ENCODE measurements at regions not wholly inside any gene's neighbourhood (a gene's known extent, or its start where the extent isn't known, plus 50 kb on each side); places are given as distances from the start of the nearest gene placed in this dataset.
"Not testable (repeated sequence)": the region's sequence is repeated elsewhere in the genome, so short reads cannot be mapped to it uniquely, and the experiment has no call there.

DNA sequence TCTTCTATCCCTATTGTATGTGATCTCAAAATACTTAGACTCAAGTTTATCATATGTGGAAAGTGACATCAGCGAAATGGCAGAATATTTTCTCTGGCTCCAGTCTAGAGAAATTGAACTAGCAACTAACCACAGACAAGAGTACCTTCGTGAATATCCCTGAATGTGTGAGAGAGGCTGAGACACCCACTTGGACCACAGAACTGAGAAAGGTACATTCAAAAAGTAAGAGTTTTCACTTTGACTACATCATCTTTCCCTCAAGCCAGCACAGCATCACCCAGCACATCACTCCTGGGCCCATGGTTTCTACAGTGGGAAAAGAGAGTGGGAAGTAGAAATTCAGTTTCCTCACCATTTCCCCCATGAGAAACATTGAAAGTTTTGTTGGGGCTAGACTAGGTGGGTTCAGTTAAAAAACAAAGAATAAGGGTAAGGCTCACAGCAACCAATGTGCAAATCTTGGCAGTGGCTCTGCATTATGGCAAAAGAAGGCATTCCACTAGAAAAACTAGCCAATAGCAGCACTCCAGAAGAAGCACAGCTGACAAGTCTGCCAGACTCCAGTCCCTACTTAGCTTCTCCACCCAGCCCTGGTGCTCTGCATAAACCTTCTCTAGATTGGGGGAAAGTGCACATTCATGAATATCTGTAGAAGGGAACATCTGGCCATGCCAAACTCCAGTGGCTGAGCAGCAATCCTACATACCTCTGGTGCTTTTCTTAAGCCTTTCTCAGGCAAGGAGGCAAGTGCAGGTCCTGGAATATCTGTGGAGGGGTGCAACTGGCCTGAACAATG lies 225.6 kb upstream of the VLDLR start:
- no peak for DNase-seq (ENCODE audit: low read depth)

DNA sequence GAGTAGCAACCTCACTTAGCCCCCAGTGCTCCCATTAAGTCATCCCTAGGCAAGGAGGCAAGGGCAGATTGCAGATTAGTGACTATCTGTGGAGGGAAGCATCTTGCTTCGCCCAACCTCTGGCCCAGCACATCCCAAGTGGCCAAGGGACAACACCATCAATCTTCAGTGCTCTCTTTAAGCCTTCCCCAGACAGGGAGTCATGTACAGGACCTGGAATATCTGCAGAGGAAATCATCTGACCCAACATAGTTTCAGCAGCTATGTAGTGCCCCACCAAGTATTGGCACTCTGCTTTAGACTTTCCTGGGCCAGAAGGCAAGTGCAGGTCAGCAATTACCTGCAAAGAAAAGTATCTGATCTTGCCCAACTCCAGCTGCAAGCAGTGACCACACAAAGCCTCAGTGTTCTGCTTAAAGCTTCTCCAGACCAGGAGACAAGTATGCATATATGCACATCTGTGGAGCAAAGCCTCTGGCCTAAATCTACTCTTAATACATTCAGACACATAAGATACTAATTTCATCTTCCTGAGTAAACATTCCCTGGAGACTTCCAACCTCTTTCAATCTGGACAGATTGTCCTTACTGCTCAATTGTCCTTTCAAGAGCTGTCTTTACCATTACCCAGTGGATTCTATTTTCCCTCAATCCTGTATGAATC lies 224.8 kb upstream of the VLDLR start:
- DNase-seq (ENCODE audit: low read depth): no peak

DNA sequence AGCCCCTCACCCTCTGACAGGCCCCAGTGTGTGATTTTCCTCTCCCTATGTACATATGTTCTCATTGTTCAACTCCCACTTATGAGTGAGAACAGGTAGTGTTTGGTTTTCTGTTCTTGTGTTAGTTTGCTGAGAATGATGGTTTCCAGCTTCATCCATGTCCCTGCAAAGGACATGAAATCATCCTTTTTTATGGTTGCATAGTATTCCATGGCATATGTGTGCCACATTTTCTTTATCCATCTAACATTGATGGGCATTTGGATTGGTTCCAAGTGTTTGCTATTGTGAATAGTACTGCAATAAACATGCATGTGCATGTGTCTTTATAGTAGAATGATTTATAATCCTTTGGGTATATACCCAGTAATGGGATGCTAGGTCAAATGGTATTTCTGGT lies 223.7 kb upstream of the VLDLR start:
- DNase-seq (ENCODE audit: low read depth): not testable (repeated sequence)

DNA sequence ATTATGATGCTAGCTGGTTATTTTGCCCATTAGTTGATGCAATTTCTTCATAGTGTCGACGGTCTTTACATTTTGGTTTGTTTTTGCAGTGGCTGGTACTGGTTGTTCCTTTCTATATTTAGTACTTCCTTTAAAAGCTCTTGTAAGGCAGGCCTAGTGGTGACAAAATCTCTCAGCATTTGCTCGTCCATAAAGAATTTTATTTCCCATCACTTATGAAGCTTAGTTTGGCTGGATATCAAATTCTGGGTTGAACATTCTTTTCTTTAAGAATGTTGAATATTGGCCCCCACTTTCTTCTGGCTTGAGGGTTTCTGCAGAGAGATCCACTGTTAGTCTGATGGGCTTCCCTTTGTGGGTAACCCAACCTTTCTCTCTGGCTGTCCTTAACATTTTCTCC lies 219.8 kb upstream of the VLDLR start:
- DNase-seq (ENCODE audit: low read depth): not testable (repeated sequence)

DNA sequence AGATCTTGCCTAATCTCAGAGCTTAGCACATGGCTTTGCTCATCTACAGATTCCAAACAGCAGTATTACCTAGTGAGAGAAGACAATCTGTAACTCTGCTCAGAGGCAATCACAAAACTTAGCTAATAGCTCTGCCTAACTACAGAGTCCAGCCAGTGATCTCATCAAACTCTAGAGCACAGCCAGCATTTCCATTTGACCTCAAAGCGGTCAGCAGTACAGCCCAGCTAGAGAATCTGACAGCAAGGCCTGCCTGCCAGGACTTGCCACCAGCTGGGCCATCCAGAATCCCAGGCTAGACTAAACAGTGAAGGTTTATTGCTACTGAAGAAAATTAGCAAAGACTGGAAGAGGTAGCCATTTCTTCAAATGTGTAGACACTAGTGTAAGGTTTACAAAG lies 217.9 kb upstream of the VLDLR start:
- no peak for DNase-seq (ENCODE audit: low read depth)

DNA sequence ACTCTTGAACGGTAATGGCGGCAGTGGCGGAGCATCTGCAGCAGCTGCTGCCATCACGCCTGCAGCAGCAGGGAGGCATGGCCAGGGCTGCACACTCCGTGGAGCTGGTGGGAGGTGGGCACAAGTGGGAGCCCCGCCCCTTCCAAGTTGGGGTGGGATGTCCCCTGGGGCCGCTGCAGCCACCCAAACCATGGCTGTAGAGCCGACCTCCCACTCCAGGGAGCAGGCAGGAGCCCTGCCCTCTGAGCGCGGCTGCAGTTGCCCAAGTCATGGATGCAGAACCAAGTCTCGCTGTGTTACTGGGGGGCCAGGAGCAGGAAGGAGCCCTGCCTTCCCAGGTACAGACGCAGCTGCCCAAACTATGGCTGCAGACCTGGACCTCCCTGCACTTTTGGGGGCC lies 215.3 kb upstream of the VLDLR start:
- DNase-seq (ENCODE audit: low read depth): no peak

DNA sequence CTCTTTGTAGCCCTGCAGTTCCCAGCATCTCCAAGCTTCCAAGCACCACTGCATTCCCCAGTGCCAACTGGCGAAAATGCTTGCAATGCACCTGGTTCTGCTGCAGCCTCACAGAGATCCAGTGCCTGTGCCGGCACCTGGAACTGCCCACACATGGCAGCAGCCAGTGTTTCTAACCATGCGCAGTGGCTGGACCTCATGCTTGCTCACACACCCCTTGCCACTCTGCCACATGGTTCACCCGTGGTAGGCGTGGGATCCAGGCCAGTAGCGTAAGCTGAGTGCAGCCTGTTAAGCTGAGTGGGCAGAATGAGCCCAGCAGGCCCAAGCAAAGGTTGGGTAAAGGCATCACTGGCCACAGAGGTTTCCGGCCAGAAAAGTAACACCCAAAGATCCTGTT lies 214.1 kb upstream of the VLDLR start:
- no peak for DNase-seq (ENCODE audit: low read depth)

DNA sequence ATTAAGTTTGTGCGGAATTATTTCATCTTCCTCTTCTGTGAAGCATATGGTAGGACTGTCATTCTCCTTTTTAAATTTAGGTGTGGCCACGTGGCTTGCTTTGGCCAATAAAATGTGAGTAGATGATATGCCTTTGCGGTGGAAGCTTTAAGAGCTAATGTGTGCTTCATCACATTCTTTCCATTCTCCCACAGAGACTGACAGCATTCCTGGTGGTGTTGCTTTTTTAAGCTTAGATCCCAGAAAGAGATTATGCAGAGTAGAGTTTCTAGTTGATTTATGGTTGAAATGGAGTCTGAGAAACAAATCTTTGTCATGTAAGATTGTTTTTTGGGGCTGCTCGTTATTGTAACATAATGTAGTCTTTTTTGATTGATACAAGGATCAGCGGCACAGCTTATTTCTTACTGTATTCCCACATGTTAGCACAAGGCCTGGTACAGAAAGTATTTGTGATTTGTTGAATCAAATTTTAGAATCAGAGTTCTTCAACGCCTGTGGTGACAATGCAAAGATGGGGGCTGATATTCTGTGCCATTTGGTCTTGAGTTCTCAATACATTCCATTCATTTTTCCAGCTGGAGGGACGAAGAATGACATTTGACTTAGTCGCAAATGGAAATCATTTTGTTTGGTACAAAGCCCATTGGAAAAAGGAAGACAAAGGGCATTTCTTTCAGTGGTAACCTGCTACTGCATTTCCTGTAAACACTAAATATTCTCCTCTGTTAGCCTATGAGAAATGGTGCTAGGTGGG lies 209.9 kb upstream of the VLDLR start:
- peak; percentile 71 for DNase-seq (ENCODE audit: low read depth)

DNA sequence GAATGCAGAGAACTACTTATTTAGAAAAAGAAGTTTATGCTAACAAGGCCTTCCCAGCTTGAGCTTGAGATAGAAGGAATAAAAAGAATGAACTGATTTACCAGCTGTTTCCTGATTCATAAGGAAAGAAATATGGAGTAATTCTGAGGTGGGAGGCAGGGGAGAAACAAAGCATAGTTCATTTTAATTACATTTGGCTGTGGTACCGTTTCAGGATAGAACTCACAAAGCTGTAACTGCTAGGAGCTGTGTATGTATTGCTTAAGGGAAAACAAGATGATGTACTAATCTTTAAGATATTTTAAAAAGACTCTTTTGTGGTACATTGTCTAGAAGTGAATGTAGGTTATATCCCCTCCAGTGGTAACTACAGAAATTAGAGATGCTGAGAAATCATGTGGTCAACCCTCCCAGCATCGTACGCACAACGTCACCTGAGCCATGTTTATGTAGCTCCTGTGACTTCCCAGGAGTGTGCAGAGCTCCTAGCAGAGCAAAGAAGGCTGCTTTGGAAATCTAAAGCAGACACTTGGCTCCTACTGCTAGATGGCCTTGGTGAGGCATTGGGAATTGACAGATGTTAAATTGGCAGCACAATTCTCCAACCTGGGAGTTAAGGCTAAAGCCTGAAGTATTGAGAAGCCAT lies 208.3 kb upstream of the VLDLR start:
- DNase-seq (ENCODE audit: low read depth): no peak

DNA sequence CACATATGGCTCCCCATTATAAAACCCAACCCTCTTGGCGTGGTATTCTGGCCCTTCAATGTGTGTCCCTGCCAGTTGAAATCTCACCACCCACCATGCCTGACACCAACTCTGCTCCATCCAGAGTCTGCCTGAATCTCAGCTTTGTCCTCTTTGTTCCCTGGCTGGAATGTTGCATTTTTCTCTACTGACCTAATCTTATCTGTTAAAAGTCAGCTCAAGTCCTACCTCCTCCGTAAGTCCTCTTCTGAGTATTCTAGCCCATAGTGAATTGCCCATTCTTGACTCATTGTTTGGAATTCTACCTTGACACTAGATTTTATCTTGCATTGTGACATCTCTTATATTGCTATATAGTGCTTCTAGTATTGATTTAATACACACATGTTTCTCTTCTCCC lies 207.1 kb upstream of the VLDLR start:
- DNase-seq (ENCODE audit: low read depth): peak; percentile 34

DNA sequence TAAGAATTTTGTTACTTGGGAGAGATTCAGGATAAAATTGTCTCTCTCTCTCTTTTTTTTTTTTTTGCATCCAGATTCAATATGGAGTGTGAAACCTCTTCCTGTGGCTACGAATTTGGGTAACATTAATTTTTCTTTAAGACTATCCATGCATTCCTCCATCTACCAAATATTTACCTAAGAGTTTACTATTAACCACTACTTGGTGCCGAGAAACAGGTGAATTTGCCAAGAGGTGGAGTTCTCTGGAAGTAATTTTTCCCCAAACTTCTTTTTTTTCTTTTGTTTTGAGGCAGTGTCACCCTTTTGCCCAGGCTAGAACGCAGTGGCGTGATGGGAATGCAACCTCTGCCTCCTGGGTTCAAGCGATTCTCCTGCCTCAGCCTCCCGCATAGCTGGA lies 206.3 kb upstream of the VLDLR start:
- no peak for DNase-seq (ENCODE audit: low read depth)

DNA sequence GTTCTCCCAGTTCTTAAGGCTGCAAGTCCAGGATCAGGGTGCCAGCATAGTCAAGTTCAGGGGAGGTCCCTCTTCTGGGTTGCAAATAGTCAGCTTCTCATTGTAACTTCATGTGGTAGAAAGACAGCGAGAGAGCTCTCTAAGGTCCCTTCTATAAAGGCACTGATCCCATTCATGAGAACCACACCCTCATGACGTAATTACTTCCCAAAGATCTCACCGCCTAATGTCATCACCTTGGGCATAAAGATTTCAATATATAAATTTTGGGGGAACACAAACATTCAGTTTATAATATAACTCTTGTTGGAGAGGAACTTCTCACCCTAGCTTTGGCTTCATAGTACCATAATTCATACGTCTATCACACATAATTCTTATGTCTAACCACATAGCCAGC lies 203.9 kb upstream of the VLDLR start:
- DNase-seq (ENCODE audit: low read depth): no peak

DNA sequence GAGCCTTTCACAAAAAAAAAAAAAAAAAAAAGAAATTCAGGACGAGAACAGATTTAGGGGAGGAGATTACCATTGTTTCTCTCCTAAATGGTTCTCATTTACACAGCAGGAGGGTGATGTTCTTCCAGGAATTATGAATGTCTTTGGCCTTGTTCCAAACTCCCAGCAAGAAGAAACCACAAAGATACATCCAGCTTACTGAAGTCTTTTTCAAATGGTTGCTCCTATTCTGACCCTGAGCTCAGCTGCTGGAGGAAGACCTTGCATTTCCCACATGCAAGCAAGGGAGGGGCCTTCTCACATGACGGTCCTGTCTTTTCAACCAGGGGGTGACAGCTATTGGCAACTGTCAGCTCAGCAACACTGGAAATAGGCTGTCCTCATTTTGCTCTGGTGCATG lies 203.0 kb upstream of the VLDLR start:
- DNase-seq (ENCODE audit: low read depth): peak; percentile 62

DNA sequence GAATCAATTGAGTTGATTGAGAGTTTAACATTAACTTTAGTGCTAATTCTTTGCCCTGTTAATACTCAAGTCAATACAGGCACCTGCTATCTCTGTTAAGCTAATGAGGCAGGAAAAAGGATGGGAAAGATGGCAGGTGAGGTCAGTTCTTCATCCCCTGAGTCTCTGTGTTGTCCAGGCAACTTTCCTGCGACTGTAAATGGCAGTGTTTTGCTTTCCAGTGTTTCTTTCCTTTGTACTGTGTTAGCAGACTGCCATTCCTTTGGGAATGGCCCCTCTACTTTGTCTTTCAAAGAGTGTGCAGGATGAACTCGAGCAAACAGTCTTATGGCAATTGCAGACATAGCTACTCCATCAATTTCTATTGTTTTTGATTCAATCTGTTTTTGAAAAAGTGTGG lies 202.2 kb upstream of the VLDLR start:
- DNase-seq (ENCODE audit: low read depth): no peak

DNA sequence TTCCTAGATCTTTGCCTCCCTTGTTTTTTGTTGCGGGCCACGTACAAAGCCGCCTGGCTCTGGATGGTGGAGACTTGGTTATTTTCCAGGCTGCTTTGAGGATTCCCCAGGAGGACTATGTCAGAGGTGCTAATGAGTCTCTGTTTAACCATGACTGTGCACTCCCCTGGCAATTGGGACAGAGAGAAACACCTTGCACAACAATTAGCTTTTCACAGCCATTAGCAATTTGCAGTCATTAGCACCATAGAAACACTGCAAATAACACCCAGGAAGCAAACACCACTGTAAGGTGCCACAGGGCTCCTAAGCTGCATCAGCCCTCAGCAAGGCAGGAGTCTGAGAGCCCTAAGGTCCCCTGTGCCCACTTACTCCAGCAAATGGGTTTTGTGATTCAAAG lies 201.0 kb upstream of the VLDLR start:
- no peak for DNase-seq (ENCODE audit: low read depth)

DNA sequence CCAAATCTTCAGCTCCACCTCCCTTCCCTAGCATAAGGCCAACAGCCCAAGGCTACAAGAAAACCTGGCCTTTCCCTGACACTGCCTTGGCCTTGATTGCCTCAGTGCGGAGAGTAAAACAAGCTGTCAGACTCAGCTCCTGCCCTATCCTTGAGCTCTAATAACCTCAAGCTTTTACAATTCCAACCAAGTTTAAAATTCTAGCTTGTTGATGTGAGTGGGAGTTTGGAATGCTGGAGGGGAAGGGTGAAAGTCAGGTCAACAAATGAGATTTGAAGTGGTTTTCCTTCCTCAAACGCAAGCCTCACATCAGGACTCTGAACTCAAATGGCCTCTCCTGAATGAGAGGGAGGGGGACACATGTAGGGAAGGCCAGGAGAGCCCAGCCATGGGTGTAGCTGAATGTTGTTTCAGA lies 197.0 kb upstream of the VLDLR start:
- peak; percentile 34 for DNase-seq (ENCODE audit: low read depth)

DNA sequence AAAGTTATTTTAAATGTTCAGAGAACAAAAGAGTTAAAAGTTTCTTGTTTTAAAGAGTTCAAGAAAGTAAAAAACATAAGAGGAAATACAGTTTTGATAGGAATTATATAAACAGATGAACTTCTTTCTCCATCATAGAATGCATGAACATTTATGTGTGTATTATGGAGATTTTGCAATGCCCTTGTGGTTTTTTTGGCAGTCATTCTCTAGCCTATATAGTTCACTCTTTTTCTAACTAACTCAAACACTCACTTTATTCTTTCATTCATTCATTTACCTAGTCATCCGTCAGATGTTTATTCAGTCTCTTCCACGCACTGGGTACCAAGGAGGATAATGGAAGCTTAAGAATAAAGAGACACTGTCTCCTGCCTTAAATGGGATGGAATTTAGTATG lies 195.9 kb upstream of the VLDLR start:
- DNase-seq (ENCODE audit: low read depth): no peak

DNA sequence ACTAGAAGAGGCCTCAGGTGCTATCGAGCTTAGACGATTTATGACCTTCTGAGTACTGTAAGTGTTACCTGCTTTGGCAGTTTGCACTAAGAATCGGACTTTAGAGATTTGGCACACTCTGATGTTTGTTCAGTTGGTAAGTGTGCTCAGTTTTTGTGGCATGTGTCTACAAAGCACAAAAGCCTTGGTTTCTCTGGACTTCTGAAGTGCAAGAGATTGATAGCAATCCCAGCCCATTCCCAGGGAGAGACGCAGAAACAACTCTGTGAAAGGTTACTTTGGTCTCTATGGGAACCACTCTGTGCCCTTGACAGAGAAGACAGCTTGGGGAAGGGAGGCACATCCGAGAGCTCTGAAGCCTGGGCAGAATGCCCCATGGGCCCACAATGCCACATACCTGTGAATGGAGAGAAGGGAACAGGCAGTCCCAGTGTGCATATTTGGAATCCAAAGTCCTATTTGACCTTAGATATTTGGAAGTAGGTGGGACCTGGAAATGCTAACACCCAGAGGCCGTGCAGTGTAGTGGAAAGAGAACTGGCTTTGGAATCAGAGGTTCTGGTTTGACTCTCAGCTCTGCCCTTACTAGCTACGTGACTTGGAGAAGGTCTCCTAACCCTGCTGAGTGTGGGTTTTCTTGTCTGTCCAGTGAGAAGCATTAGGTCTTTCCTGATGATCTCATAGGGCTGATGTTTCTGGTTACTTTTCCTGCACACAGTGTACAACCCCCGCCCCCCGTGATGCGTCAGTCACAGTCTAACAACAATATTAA lies 194.3 kb upstream of the VLDLR start:
- DNase-seq (ENCODE audit: low read depth): no peak

DNA sequence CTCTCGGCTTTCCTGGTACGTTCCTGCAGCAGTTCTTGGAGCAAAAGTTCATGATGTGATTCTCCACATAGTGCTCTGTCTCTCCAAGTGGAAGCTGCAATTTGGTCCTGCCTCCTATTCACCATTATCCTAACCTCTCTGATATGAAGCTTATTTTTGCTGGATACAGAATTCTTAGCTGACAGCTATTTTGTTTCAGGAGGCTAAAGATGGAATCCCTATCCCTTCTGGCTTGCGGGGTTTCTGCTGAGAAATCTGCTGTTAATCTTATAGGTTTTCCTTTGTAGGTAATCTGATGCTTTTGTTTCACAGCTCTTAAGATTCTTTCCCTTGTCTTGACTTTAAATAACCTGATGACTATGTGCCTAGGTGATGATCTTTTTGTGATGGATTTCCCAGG lies 181.6 kb upstream of the VLDLR start:
- DNase-seq (ENCODE audit: low read depth): no peak

DNA sequence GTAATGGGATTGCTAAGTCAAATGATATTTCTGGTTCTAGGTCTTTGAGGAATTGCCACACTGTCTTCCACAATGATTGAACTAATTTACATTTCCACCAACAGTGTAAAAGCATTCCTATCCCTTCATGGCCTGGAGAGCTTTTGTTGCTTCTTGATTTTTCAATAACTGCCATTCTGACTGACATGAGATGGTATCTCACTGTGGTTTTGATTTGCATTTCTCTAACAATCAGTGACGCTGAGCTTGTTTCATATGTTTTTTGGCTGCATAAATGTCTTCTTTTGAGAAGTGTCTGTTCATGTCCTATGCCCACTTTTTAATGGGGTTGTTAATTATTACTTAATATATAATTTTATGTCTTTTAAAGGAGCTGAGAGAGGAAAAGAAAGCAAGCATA lies 177.7 kb upstream of the VLDLR start:
- not testable (repeated sequence) for DNase-seq (ENCODE audit: low read depth)

DNA sequence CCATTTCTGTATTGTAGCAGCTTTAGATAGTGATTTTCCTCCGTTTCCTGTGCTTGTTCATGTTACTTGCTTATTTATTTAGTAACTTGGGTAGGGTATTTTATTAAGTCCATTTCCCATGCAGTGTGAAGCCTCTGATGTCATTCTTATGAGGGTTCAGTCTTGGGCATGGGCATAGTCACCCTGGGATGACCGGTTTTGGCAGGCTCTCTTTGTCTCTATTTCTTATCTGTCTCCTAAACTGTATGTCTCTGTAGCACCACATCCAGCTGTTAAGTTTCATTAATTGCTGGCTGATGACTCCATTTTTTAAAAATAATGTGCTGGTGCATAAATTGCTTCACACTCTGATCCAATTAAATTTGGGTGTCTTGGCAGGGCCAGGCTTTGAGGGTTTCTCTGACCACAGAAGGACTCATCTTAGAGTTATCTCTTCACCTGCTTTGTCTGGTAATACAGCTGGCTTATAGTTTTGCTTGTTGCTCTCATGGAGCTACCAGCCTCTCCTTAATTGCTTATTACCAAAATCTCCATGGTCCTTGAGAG lies 173.3 kb upstream of the VLDLR start:
- no peak for DNase-seq (ENCODE audit: low read depth)

DNA sequence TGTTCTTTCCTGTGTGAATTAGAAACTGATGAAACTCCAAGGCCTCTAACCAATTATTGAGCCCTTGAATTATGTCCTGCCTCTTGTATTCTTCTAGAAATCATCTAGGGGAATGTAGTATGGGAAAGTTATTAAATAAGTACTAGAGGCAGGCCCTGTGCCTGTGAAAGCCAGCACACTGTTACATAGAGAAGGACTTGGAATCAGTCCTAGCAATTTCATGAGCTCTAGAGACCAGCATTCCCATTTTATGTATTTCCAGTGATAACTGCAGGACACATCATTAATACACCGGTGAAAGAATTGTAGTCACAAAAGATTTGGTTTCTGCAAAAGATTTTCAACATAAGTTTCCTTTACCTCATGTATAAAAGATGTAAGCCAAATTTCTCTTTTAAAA lies 168.5 kb upstream of the VLDLR start:
- DNase-seq (ENCODE audit: low read depth): no peak
